GM18858 (cell line): ENCODE measurements at regions not wholly inside any gene's neighbourhood (a gene's known extent, or its start where the extent isn't known, plus 50 kb on each side); places are given as distances from the start of the nearest gene placed in this dataset.

Experiments
- ATAC-seq: cut with Tn5 transposase; IDR thresholded peaks from one replicate; pipeline ENCODE4 v1.9.1; 2021; ENCODE audit not compliant: unreplicated experiment

DNA sequence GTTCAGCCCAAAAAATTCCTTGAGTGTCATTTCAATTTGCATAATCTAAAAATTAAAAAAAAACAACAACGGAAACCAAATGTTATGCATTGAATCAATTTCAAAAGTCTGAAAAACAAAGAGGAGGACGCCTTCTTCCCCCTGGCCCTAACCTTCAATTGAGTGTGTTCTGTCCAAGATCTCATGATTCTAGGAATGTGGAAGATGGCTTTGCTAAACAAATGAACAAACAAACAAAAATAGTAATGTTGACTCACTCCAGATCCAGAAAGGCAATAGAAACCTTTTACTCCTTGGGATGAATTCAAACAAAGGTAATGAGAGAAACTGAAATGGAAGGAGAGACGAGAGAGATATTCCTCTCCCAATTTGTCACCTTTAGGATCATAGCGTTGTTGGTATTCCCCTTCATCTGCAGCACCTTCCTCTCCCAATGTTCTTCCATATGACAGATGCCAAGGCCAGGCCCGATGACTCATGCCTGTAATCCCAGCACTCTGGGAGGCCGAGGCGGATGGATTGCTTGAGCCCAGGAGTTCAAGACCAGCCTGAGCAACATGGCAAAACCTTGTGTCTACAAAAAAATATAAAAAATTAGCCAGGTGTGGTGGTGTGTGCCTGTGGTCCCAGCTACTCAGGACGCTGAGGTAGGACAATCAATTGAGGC is 109.2 kb upstream of the ADGRF1 start:
- no peak for ATAC-seq

DNA sequence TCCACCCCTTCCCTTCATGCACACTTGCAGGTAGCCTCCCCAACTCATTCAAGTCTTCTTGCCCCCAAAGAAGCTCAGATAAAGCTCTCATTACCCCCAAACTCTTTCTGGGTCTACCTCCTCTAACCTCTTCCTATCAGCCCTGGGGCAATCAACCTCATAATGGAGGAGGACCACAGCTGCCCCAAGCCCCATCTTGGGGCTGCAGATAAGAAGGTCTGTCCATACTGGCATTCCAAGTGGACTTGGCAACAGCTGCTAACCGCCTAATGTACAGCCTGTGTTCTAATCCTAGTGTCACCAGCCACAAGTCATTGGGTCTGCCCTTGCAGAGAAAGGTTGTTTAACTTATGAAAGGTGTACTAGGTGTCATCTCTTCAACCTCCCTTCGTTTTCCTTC is 107.4 kb upstream of the ADGRF1 start:
- no peak for ATAC-seq

DNA sequence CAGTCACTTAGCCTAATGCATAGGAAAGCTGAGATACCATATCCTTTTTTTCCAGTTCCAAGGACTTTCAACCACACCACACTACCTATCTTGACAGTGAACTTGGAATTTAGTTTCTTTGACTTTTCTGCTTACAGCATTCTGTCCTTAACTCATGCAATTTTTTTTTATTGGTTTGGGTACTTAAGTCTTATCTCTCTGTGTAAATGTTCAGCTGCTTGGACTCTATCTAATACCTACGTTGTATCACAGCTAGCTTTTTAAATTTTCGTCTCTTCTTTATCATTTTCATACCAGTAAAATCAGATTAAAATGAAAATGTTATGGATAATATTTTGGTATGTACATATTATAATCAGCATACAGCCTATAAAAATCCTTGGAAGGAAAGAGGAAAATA is 106.9 kb upstream of the ADGRF1 start:
- no peak for ATAC-seq

DNA sequence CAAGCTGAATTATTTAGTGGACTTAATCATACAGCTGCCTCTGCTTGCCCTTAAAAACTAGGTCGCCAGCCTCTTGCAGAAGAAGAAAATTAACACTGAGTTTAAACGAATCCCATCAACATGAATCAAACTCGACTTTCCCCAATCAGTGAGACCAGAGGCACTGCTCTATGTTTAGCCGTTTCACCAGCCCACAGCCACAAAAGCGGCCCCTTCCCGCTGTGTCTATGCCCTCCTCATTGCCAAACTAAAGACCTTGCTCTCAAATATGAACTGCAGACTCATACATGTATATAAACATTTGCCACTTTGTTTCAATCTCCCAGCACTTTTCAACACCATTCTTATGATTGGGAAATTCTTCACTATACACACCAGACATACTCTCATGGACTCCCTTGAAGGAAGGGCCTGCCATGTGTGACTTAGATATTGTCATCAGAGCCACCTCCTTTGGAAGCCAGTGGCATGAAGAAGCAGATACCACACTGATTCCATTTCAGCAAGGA is 105.8 kb upstream of the ADGRF1 start:
- ATAC-seq = no peak

DNA sequence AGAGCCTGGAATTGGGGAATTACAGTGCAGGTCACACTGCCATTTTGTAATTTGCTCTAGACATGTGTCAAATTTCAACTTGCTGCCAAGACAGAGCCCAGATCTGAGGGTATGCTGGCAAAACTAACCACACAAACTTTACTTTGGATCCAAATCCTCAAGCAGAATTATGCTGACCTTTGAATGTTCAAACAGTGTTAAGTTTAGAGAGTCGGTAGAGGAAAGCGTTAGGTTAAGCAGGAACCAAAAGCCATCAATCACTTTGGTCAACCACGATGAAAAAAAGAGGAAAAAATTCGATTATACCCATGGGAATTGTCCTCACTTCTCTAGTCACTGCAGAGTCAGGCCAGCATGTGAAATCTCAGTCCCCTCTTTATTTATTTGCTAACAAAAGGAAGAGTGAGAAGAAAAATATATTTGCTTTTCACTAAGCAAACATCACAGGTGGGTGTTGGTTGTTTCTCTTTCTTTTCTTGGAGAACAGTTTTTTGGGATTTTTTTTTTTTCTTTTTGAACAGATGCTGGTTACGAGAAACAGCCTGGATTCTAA is 105.1 kb upstream of the ADGRF1 start:
- no peak for ATAC-seq

DNA sequence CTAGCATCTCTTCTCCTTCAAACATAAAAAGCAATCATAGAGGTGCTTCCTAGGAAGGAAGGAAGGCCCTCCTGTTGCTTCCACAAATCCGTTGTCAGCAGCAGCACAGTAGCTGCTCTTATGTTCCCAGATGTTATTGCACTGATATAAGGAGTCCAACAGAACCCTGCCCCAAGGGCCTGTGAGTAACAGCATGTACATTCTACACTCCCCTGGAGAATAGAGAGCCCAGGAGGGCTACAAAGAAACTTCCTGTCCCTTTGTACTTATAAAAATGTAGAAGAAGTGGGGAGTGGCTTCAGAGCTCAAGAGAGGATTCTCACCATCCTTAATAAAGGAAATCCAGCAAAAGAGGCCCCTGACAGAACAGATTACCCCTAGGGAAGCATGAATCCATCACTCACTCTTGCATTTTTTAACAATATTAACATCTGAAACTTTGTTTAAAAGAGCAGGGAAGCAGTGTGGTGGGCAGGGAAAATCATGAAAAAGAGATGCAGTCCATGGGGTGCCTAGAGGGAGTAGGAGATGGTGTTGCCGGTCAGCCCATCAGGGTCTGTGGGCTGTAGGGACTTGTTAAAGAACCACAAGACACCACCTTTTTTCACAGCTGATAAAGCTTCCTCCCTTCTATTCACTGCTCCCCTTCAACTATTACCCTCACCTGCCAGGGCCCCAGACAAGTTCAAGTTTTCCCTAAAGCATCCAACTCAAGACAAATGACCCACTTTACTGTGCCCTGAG is 104.5 kb upstream of the ADGRF1 start:
- ATAC-seq = no peak

DNA sequence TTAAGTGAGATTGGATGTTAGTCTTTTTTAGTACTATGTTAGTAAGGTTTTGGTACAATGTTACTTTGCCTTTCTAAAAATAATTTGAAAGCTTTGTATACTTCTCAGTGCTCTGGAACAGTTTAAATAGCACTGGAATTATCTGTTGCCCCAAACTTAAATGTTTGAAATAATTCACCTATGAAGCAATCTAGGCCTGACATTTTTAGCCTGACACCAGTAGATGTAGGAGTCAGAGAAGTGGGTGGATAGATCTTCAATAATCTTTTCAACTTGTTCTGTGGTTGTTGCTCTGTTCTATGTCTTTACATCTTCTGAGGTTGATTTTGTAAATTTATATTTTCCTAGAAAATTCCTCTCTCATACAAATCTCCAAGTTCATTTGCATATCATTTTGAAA is 103.1 kb upstream of the ADGRF1 start:
- ATAC-seq = no peak

DNA sequence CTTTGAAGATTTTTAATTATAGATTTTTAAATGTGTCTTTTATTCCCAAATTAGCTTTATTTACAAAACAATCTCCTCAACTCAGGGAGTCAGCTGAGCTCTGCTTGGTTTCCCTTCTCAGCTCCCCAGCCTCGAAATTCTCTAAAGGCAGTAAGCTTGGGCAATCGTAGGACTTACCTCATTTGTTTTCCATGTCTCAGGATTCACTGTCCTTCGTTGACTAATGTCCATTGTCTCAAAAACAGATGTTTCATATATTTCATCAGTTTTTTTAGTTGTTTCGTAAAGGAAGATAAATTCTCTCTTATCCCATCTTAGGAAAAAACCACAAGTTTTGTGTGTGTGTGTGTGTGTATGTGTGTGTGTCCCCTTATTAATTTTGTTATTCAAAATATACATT is 102.2 kb upstream of the ADGRF1 start:
- ATAC-seq = no peak

DNA sequence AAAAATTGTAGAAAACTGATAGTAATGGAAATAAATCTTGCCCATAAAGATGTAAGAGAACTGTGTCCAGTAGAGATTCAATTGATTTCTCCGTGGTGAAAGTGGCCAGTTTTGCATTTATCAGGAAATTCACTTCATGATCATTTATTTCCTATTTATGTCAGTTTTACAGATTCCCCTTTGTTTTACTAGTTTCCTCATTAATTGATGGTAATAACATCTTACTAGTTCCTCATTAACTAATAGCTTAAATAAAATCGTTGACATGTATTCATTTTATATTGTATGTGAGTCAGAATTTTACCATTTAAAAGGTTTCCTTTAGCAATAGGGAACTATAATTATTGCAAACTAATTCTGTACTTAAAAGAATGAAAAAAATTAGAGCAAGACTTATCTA is 99.8 kb upstream of the ADGRF1 start:
- no peak for ATAC-seq

DNA sequence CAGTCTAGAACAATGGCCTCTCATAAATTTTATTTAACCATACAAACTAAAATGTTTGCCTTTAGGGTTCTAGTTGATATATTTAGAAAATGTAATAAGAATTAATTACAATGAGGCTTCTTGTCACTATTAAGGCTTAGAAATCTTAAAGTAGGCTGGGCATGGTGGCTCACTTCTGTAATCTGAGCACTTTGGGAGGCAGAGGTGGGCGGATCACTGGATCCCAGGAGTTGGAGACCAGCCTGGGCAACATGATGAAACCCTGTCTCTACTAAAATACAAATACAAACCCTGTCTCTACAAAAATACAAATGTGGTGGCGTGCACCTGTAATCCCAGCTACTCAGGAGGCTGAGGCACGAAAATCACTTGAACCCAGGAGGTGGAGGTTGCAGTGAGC is 99.0 kb upstream of the ADGRF1 start:
- no peak for ATAC-seq

DNA sequence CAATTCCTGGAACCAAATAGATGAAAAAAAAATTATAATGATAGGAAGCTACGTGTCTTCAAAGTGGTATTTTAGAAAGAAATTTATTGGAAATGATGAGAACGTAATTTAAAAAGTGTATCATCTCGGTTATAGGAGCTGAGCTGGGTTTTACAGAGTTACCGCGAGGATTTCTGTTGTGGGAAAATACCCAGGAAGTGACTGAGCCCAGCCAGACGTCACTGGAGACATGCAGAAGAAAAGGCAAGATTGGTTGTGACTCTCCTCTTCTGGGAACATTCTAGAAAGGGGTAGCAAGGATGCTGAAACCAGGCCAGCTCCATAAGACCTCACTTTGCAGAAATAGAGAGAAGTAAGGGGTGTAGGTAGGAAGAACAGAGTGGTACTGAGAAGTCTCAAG is 95.9 kb upstream of the ADGRF1 start:
- no peak for ATAC-seq

DNA sequence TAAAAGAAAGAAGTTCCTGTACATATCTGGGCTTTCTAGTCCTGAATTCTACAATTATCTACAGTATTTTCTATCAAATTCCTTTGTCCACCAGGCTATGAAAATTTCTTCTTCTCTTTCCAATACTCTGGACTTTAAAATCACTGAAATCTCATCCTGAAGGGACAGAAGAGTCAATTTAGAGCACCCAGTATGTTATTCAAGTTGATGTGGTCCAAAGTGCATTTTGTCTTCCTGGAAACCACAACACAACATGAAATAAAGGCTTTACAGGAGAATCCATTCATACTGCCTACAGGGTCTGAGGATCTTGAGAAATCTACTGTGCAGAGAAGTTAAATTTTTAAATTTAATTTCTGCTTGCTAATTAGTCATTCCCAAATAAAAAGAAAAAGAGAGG is 94.9 kb upstream of the ADGRF1 start:
- ATAC-seq = no peak

DNA sequence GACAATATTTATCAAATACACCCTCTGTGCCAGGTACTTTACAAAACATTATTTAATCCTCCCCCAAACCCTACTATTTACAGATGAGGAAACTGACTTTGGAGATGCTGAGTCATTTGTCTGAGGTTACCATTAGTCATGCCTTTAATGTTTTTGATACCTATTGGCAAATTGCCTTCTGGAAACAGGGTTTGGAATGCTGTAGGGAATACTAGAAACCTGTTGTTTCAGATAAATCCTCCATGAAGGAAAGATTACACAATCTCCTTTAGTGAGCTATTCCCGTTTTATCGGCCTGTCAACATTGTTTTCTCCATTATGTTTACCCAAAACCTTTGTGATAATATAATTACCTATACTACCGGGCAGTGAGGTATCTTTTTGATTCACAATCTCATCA is 93.6 kb upstream of the ADGRF1 start:
- ATAC-seq = no peak

DNA sequence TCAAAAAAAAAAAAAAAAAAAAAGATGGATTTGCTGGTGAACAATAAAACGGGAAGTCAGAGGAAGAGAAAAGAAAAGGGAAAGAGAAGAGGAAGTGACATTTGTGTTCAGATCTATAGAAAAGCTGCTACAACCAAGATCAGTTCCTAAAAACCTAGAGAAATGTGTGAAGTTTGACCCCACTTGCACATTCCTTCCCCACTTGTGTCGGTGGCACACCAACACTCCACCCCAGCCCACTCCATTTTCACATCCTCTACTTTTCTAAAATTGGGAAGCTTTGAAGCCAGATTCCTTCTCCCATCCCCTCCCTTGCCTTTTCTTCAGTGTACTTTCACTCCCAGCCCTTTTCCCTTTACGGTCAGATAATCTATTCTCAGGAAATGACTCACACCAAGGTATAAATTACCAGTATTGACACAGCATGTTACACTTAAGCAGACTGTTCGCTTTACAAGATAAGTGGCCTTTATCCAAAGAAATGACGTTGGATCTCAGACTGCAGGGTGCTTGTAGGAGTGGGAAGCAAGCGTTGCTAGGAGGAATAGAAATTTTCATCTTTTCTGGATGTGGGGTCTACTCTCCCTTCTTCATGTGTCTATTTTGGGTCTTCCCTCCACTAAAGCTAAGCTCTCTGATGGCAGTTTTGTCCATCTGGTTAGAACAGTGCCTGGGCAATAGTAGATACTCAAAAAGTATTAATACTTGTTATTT is 92.5 kb upstream of the ADGRF1 start:
- ATAC-seq = no peak

DNA sequence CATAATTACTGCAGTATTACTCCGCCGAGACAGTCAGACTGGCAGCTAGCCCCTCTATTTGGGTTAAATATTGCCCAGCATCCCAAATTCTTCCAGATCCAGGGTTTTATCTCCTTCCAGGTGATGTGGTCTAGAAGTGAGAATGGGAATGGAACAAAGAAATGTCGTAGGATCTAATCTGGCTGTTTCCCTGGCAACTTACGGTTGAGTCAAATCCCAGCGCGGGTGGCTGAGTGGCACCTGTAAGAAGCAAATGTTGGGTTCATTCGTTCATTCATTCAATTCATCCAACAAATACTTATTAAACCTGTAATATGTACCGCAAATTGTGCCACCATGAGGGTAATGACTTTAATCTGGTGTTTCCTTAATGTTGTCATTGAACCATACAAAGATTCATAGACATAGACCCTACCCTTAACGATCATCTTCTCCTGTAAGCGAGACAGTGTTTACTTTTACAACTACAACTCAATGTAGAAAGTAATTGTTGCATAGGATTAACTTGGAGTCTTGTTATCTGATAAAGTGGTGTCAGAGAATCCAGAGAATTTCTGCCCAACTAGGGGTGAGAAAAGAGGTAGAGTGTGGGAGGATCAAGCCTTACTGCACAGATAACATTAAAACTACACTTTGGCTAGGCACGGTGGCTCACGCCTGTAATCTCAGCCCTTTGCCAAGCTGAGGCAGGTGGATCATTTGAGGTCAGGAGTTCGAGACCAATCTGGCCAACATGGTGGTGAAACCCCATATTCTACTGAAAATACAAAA is 91.3 kb upstream of the ADGRF1 start:
- no peak for ATAC-seq

DNA sequence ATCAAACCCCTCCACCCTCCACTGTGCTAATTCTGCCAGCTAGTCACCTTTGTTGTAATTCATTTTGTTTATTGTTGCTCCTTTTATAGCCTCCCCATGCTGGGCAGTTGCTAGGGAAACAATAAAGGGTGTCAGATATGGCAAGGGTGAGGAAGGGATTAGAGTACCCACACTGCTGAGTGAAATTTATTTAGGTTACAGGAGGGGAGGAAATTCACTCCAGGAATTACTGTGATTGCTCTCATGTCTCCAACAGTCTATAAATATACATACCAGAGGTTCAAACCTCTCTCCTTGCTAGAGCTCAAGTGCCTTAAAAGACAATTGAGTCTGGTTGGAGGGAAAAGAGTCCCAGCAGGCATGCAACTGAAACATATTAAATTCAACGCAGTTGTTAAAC is 90.6 kb upstream of the ADGRF1 start:
- no peak for ATAC-seq

DNA sequence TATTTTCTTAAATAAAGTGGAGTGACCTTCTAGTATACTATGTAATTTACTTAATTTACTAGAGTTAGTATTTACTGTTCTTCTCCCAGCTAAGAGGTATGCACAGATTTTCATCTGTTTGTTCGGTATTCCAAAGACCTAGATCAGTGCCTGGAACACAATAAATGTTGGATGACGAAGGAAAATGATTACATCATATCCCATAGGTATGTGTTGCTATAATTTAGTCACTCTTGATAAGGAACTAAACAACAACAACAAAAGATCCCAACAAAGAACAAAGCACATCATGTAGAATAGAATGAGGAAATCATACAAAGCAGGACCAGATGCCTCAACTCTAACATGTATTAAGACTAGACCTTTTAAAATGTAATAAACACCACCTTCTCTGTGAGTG is 89.6 kb upstream of the ADGRF1 start:
- no peak for ATAC-seq

DNA sequence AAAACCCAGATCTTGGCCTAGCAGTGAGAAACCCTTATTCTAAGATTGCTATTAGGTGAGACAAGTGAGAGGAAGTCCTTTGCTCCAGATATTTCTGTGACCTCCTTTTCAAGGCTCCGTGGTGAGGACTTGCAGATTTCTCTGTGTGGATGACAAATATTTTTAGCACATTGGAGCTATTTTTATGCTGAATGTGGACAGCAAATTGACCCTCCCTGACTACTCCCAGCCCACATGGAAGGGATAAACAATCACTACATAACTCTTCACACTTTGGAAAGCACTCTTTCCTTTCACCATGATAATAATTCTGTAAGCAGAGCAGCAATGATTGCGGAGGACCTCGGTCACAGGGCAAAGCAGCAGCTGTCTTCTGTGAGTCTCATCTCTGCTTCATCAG is 88.0 kb upstream of the ADGRF1 start:
- ATAC-seq = no peak

DNA sequence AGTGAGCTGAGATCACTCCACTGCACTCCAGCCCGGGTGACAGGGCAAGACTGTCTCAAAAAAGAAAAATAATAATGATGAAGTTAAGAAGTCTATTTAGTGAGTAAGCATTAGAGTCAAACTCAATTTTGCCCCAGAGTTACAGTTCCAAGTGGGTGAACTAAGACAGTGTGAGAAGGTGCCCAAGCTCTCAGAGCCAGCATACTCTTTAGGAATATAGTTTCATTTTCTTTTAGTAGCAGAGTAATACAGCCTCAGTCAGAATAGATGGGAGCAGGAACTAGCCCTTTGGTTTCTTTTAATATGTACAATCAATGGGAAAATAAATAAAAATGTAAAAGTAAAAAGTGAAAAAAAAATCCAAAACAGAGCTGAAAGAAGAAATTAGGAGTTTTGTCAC is 87.0 kb upstream of the ADGRF1 start:
- ATAC-seq = no peak

DNA sequence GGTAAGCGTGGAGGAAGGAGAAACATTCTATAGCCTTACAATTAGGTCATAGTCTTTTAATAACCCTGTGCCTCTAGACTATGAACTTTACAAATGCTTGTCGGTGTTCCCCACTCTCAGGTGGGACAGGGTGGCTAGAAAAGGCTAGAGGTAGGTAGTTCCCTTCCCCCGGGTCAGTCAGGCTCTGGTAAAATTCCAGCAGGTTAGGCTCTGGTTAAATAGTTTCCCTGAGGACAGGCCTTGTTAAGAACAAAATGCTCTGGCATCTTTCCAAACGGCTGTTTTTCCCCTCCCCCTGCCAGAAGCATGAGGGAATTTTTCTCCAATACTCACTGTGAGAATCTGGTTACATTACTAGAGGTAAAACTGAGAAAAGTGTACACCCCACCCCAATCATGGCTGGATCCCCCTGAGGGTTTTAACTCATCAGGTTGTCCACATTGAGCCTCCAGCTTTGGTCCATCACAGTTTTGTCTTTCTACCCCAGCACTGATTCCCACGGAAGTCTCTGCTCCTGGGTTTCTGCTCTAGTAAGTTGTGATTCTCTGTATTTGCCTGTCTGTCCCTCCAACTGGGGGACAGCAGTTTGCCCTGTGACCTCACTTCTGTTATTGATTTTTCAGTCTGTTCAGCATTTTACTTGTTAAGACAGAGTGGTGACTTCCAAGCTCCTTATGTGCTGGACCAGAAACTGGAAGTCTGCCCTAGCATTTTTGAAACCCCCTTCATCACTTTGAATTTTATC is 84.7 kb upstream of the ADGRF1 start:
- no peak for ATAC-seq
